ENCODE measurements at regions not wholly inside any gene's neighbourhood (a gene's known extent, or its start where the extent isn't known, plus 50 kb on each side); places are given as distances from the start of the nearest gene placed in this dataset.

DNA sequence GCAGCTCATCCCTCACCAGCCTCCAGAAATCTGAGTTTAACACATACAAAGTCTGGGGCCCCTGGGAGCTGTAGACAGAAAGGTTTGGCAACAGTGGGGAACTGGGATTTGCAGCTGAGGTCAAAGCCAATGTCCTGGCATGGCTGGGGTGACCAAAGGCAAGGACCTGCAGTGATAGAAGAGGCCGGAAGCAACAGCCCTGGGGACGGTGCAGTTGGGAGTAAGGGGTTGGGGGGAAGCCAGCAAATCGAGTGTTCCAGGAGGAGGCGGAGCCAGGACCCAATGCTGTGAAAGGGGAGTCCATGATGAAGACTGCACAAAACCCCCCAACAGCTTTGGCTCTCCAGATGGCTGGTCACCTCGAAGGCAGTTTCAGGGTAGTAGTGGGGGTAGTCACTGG lies 74.1 kb upstream of the SPATA12 start:
- in situ Hi-C loops (cut with HindIII; ENCODE audit: low sequenced_read_pairs): no loop called here

- in situ Hi-C loops (cut with HindIII; ENCODE audit: low sequenced_read_pairs): no loop called here
Observed at GRCh38 chr3:56985878-56986277, 74.6 kb upstream of the SPATA12 start.

- in situ Hi-C loops (cut with HindIII; ENCODE audit: low sequenced_read_pairs): no loop called here
Observed at GRCh38 chr3:56985460-56985859, 75.0 kb upstream of the SPATA12 start.

DNA sequence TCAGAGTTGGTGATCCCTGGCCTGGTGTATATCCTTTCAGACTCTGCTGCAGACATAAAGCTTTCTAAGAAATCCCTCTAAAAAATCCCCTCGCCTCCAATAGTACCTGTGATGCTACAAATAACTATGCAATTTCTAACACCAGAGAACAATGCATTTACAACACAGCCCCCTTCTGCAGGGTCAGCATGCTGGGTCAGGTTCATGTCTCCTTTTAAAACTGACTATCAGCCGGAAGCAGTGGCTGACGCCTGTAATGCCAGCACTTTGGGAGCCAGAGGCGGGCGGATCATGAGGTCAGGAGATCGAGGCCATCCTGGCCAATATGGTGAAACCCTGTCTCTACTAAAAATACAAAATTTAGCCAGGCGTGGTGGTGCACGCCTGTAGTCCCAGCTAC lies 77.0 kb upstream of the SPATA12 start:
- in situ Hi-C loops (cut with HindIII; ENCODE audit: low sequenced_read_pairs): loop anchor here (5.0 kb wide), 4 partner anchors 41 to 276 kb away; no protein-coding TSS in a partner anchor

DNA sequence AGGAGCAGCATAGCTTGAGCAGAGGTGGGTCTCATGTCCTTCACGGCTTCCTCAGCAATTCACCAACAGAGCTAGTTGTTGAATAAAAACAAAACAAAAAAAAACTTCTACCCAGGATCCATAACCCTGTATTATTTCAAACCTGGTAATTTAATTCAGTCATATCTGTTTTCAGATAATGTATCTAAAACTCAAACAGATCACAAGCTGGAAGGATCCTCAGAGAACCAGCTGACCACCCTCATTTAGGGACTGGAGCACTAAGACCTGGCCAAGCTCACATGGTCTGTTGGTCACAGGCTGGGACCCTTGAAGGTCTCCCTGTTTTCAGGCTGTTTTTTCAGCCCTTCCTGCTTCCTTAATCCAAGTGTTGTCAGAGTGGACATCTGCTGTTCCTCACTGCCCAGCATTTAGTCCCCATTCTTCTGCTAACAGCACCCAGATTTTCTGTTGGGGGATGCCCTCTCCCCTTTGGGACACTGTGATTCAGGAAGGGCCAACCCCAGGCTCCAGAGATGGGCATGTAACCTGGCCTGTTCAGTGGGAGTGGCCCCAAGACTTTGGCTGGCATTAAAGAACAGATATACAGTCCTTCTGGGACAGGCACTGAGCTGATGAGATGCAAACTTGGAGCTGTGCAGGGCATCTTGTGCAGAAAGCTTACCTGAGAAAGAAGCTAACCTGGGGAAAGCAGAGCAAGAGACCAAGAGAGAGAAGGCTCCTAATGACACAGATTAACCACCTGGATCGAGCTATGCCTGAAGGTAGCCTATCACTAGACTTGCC lies 78.8 kb upstream of the SPATA12 start:
- in situ Hi-C loops (cut with HindIII; ENCODE audit: low sequenced_read_pairs): loop anchor here (5.0 kb wide), 4 partner anchors 39 to 274 kb away; no protein-coding TSS in a partner anchor

- in situ Hi-C loops (cut with HindIII; ENCODE audit: low sequenced_read_pairs): loop anchor here (5.0 kb wide), 4 partner anchors 39 to 274 kb away; no protein-coding TSS in a partner anchor
Observed at GRCh38 chr3:56980798-56981390, 79.6 kb upstream of the SPATA12 start.

DNA sequence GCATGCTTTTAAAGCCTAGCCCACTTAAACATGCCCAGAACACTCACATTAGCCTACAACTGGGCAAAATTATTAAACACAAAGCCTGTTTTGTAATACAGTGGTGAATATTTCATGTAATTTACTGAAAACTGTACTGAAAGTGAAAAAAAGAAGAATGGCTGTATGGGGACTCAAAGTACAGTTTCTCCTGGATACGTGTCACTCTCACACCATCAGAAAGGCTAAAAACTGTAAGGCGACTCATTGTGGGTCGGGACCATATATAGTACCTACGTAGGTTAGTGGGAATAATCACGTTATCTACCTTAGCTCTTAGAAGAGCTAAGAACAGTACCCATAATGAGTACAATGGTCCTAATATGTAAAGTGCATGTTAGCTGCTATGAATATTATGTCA lies 80.2 kb upstream of the SPATA12 start:
- in situ Hi-C loops (cut with HindIII; ENCODE audit: low sequenced_read_pairs): loop anchor here (5.0 kb wide), 4 partner anchors 38 to 273 kb away; no protein-coding TSS in a partner anchor

- in situ Hi-C loops (cut with HindIII; ENCODE audit: low sequenced_read_pairs): loop anchor here (5.0 kb wide), 4 partner anchors 37 to 272 kb away; no protein-coding TSS in a partner anchor
Observed at GRCh38 chr3:56979791-56980190, 80.7 kb upstream of the SPATA12 start.

DNA sequence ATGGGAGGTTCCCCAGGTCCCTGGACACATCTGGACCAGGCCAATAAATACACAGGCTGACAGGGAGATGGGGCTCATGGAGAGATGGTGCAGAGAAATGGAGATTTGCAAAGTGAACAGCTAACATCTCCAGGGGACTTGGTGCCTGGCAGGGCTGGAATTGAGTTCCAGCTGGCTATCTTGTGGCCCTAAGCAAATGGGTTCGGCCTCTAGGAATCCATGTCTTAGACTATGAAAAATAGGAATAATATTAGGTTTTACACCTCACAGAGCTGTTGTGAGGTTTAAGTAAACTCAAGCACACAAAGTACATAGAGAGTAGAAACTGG lies 82.9 kb upstream of the SPATA12 start:
- in situ Hi-C loops (cut with HindIII; ENCODE audit: low sequenced_read_pairs): no loop called here

GRCh38 chr3:56976651-56977560 lies 83.6 kb upstream of the SPATA12 start:
- in situ Hi-C loops (cut with HindIII; ENCODE audit: low sequenced_read_pairs): no loop called here

DNA sequence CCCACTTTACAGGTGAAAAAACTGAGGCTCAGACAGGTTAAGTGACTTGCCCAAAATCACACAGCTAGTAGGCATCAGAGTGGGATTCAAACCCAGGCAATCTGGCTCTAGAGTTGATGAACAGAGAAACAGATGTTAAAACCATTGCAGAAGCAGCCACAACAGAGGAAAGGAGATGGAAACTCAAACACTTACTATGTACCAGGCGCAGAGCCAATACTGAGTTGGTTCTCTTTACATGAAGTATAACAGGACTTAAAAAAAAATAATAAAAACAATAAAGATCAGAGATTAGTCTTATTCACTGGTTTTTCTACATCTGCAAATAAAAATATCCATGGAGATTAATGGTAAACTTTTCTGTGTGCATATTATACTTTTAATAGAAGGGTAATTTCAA lies 84.9 kb upstream of the SPATA12 start:
- in situ Hi-C loops (cut with HindIII; ENCODE audit: low sequenced_read_pairs): no loop called here

DNA sequence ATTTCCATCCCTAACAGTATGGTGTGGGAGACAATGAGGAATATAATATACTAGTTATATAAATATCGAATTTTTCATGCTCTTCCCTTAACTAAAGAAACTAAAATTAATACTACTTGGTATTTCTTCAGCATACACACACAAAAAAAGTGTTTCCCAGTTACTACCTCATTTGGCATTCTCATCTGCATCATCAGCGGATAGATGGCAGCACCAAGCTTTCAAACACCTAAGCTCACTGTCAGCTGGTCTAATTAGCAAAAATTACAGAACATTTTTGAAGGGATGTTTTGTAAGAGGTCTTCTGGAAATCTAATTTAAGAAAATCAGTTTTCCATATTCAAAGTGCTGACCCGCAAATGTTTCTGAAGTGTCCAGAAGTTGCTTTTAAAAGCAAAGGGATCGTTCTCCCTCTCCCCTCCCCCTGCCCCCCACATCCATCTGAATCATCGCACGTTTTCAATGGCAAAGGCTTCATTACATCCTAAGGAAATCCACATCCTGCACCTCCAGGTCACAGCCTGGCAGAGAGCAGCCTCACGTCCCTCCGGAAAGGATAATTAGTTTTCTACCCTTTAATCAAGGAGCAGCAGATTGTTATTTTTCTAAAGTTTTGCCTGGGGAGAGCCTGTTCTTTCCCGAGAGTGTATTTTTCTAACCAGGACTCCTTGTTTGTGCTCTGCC lies 86.1 kb upstream of the SPATA12 start:
- in situ Hi-C loops (cut with HindIII; ENCODE audit: low sequenced_read_pairs): no loop called here

GRCh38 chr3:56971816-56972215 lies 88.6 kb upstream of the SPATA12 start:
- in situ Hi-C loops (cut with HindIII; ENCODE audit: low sequenced_read_pairs): no loop called here

DNA sequence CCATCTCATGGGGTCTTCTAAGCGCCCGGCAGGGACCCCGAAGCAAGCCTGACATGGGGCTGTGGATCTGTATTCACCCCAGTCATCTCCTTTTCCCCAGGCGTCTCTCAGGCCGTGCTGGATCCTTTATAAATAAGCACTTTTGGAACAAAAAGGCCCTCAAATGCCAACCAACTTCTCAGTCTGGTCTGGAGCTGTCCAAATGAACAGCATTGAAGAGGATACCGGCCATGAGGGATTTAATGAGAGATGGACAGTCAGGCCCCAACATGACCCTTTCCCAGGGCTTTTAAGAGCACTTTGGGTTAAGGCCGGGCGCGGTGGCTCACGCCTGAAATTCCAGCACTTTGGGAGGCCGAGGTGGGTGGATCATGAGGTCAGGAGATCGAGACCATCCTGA lies 89.2 kb upstream of the SPATA12 start:
- in situ Hi-C loops (cut with HindIII; ENCODE audit: low sequenced_read_pairs): no loop called here

GRCh38 chr3:56970461-56970879 lies 90.0 kb upstream of the SPATA12 start:
- in situ Hi-C loops (cut with HindIII; ENCODE audit: low sequenced_read_pairs): no loop called here

GRCh38 chr3:56969851-56970250 lies 90.6 kb upstream of the SPATA12 start:
- in situ Hi-C loops (cut with HindIII; ENCODE audit: low sequenced_read_pairs): no loop called here

DNA sequence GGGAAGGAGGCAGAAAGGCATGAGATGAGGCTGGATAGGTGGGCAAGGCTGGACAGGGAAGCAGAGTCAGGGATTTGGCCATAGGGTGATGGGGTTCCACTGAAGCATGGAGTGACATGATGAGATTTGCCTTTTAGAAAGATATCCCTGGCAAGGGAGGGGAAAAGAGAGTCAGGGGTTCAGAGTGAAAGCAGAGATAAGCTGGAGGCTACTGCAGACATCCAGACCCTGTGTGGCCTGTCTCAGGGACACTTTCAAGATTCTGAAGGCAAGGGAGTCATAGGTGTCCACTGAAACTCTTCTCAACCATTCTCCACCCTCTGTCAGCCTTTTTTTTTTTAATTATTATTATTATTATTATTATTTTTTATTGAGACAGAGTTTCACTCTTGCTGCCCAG lies 94.0 kb upstream of the SPATA12 start:
- in situ Hi-C loops (cut with HindIII; ENCODE audit: low sequenced_read_pairs): no loop called here

- in situ Hi-C loops (cut with HindIII; ENCODE audit: low sequenced_read_pairs): no loop called here
Observed at GRCh38 chr3:56966104-56966503, 94.4 kb upstream of the SPATA12 start.

GRCh38 chr3:56962922-56963321 lies 97.5 kb upstream of the SPATA12 start:
- in situ Hi-C loops (cut with HindIII; ENCODE audit: low sequenced_read_pairs): no loop called here

GRCh38 chr3:56962206-56962605 lies 98.3 kb upstream of the SPATA12 start:
- in situ Hi-C loops (cut with HindIII; ENCODE audit: low sequenced_read_pairs): no loop called here

All from endothelial cell of hepatic sinusoid (primary cell).